HG02840 (cell line): ENCODE measurements at regions not wholly inside any gene's neighbourhood (a gene's known extent, or its start where the extent isn't known, plus 50 kb on each side); places are given as distances from the start of the nearest gene placed in this dataset.
"Not testable (repeated sequence)": the region's sequence is repeated elsewhere in the genome, so short reads cannot be mapped to it uniquely, and the experiment has no call there.

Source experiments
- ATAC-seq: cut with Tn5 transposase; IDR thresholded peaks from one replicate; pipeline ENCODE4 v1.9.1; 2021; ENCODE audit warnings: mild to moderate bottlenecking, moderate library complexity, moderate number of reproducible peaks; ENCODE audit not compliant: unreplicated experiment, low FRiP score

DNA sequence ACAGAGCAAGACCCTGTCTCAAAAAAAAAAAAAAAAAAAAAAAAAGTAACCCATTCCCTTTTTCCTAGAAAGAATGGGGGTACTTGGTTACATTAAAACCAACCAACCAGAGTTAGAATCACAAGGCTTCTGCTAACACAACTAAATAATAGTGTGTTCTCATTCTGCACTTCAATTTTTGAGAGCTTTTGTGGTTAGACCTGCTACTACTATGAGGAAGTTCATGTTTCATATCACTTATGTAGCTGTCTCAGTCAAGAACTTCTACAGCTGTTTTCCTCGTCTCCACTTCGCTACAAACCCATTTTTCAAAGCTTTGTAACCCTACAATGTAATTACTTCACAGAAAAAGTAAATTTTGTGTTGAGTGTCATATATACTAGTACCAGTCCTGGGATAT is 58.3 kb downstream of the PDHA2 start:
- ATAC-seq: no peak

DNA sequence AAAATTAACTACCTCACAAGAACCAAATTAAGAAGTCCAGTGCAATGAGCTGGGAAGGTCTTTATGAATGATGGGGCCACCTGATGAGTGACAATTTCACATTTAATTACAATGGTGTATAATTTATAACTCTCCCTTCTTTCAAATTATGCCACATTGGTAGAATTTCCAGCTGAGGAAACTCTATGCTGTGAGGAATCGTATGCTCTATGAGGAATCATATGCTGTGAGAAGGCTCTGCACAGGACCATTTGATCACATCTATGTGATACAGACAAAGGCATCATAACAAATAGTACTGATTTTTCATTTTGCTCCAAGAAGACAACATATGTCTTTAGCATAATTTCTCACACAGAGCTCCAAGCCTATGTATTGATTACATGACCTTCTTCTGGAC is 69.3 kb downstream of the PDHA2 start:
- ATAC-seq: no peak

DNA sequence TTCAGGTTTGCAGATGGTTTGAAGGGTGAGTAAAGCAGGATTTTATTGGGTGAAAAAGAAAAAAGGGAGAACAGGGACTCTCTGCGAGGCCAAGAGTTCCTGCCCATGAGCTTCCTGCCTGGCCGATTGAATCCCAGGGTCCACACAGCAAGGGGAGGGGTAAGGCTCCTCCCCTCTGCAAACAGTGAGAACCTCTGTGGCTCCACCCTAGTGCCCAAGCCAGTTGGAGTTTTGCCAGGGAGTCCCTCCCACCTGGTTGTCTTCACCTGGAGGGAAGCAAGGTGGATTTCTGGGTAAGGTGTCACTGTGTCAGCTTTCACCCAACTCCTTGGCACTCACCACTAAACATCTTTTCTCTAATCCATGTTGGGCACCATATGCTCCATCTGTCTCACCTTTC is 70.9 kb downstream of the PDHA2 start:
- no peak for ATAC-seq

DNA sequence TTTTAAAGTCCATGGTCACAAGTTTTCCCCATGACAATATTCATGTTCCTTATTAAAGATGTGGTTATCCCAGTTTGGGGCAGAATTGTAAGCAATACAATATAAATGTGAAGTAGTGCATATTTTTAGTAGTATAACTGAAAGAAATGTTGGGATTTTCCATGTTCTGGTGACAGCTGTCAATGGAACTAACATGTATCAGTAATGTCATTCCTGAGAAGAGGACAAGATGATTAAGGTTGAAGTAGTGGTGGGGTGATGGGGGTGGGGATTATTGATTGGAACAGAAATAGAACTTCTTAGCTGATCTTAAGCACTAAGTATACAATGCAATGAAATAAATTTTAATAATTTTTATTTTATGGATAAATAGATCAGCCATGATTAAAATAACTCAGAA is 81.6 kb downstream of the PDHA2 start:
- no peak for ATAC-seq

DNA sequence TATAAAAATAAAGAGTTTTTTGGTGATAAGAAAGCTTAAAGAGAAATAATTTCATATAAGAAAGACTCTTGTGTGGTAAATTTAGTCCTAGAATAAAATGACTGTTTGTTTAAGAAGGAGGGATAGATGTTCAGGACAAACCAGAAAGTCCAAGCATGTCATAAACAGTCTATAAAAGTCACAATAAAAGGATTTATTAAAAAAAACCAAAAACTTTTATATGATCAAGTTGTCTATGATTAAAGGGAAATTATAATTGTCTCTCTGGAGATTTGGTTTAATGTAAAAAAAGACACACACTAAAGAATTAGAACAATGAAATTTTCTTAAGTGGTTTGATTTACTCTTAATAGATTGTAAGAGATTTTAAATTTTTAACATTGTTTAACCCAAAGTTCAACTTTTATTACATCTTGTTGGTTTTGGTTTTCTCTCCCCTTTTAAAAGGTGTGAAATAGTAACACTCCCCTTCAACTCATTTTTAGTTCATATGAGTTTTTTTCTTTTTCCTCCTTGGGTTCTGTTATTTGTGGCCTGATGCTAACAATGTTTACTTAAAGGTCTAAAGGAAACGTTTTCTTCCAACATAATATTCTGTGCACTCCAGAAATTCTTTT is 89.7 kb downstream of the PDHA2 start:
- no peak for ATAC-seq

DNA sequence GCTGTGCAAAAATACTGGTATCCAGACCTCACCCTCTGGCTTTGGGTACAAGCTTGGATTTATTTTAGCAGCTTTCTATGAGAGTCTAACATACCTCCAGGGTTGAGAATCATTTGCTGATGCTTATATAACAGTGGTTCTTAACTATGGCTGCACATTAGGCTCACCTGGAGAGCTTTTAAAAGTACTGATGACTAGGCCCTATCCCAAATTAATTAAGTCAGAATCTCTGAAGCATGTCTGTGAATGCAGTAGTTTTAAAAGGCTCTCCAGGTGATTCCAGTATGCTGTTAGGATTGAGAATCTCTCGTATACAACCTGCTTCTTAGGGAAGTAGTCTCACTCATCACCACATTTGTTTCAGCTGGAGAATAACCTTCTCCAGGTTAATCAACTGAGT is 99.2 kb downstream of the PDHA2 start:
- no peak for ATAC-seq

DNA sequence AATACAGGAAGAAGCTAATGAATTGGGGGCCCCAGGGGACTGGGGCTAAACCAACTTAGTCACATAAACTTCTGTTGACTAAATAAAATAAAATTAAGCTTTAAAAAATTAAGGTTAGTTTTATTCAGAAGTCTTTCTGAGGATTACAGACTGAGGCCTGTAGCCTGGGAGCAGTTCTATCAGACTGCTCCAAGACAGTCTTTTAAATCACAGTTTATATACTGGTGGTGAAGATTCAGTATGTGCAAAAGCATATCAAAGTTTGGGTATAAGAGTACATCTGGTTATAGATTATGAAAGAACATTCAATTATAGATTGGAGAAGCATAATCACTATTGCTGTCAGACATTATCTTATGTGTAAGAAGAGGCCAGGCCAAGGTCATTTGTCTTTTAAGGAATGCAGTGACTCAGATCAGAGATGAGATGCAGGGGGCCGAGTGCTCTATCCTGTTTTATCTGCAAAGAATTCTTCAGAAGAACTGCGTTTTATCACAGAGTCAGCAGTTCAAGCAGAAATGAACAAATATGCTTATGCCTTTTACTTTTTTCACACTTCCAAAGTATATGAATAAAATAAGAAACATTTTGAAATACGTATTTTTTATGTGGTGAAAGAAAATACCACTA is 109.4 kb downstream of the PDHA2 start:
- ATAC-seq: no peak

DNA sequence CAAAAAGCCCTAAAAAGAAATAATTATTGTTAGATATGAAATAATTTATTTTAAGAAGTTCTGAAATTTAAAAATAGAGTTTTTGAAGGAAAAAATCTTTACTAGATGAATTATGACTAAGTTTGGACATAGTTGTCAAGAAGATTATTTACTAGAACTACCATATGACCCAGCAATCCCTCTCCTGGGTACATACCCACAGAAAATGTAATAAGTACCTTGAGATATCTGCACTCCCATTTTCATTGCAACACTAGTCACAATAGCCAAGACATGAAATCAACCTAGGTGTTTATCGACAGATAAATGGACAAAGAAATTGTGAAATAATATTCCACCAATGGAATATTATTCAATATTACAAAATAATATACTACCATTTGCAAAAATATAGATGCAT is 109.9 kb downstream of the PDHA2 start:
- ATAC-seq: no peak

DNA sequence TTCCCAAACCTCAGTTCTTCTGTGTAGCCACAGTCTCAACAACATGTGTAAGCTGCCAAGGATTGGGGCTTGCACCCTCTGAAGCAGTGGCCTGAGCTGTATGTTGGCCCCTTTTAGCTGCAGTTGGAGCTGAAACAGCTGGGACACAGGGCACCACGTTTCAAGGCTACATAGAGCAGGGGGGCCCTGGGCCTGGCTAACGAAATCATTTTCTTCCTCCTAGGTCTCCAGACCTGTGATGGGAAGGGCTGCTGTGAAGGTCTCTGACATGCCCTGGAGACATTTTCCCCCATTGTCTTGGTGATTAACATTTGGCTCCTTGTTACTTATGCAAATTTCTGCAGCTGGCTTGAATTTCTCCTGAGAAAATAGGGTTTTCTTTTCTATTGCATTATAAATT is 112.6 kb downstream of the PDHA2 start:
- ATAC-seq: not testable (repeated sequence)

DNA sequence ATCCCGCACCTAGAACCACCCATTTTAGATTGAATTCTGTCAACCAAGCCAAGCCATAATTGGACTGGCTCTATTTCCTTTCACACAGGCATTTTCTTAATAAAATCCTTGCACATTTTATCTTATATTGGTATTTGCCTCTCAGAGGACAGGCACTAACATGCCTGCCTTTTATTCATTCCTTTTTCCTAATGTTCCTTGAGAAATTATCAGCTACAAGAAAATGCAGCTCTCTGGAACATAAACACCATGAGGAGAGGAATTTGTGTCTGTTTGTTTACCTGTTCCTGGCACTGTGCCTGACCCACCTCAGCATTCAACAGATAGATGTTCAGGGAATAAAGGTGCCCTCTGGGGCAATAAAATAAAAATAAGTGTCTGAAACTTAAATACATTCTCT is 116.2 kb downstream of the PDHA2 start:
- no peak for ATAC-seq

DNA sequence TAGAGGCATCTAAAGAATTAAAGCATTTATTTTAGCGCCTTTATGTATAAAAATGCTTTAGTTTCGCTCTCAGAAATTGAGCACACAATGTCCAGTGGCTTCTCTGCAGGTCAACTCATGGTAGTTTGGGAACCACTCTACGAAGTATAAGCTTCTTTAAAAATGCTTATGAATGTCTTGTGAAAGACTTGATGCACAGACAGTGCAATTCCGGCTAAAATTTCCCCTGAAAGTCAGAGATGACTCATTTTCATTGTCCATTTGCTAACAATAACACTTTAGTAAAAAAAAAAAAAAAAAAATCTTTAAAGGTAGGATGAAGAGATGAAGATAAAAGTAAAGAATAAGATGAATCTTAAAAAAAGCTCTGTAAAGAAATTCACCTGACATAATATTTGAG is 117.2 kb downstream of the PDHA2 start:
- no peak for ATAC-seq

DNA sequence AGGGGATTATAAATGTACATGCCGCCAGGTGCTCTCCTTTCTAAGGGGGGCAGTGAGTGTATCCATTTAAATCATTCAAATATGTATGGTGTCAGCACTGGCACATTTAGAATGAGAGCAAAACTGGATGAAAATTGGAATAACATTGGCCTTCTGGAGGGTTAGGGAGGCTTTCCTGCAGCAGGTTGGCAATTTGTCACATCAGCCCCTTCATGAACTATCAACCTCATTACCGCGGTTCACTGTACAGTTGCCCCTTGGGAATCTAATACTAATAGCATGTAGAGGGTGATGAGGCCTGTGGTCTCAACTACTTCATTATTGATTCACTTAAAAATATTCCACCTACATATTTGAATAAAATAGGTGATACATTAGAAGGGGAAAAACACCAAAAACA is 117.9 kb downstream of the PDHA2 start:
- no peak for ATAC-seq

DNA sequence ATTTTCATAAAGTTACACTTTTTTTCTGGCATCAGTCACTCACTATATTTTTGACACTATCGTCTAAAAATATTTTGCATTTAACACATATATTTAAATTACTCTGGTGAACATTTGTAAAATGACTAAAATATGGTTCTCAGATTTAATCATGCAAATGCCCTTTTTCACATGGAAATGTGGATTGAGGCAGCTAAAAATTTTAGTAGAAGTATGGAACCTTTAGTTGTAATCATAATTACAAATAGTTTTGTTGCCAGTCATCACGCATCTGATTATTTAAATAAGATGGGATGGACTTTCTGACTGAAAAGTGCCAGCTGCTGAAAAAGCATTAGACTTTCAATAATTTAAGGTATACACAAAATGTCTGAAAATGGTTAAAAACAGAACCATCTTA is 119.3 kb downstream of the PDHA2 start:
- ATAC-seq: no peak

DNA sequence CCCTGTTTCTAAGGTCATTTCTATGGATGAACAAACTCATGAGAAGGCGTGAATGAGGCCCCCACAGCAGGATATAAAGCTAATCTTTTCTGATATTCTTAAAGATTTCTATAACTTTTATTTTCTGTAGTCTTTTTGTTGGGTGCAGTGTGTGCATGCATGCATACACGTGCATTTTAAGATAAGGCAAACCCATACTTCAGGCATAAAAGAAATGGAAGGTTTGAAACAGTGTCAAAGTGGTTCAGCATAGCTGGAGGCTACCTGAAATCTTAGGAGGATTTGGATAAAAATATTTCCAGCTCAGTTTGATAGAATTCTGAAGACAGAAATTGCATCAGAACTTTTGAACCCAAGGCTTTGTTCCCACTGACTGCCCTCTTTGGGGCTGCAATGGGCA is 119.7 kb downstream of the PDHA2 start:
- ATAC-seq: no peak

DNA sequence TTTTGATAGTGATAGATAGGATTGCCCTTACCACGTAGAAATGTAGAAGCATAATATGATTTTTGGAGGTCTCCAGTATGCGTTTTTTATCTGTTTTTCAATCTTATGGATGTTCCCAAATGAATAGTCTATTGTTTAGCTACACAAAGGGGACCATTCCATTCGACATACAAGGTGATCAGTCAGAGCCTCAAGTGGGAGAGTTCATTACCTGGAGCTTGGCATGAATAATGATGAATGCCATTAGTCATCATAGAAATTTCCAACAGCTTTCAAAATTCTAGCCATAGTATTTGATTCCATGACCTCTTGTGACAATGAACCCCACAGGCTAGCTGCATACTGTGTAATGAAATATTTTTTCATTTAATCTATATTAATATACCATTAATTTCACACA is 123.6 kb downstream of the PDHA2 start:
- ATAC-seq: no peak

DNA sequence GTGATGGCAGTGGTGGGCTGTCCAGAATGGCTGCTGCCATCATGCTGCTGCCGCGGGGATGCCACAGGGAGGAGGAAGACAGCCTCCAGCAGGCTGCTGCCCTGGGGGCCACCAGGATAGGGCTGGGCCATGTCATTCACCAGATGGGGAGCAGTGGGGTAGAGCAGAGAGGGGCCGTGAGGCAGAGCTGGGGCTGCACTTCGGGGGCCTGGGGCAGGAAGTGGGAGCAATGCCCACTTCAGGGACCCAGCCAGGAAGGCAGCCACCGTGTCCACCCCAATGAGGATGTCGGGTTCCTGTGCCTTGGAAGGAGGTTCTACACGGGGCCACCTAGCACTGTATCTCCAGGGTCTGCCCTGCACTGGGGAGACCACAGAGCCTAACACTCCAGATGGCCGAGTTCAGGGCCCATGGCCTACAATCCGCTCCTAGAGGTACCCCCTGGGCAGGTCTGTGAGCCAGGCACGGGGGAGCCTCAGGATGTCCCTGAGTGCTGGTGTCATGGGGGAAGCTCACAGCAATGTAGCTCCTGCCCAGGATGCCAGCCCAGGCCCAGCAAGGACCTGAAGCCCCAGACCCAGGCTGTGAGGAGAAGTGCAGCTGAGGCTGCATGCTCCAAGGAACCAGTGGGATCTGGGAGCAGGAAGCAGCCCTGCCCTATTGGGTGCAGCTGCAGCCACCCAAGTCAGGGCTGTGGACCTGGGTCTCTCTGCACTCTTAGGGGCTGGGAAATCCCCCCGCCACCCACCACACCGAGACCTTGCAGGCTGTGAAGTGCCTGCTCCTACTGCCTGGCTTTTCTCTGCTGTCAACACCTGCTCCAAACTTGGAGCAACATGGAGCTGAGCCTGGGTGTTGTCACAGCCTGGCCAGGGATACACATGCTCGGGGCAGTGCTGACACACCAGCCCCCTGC is 140.3 kb downstream of the PDHA2 start:
- no peak for ATAC-seq

DNA sequence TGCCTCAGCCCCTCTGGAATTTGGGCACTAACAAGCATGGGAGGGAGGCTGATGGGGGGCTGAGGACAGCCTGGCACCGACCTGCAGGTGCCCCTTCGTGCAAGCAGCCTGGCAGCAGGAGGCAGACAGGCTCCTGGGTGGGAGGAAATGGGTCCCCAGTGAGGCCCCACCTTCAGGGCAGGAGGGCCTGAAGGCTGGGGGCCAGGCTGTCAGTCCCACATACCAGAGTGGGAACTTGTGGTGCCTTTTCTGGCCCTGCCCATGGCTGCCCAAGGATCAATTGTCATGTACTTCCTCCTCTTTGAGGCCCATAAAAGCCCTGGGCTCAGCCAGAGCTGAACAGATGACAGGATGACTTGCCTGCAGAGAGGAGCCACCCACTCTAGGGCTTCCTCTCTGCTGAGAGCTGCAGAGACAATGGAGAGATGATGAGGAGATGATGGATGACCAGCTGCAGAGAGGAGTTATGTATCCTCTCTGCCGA is 141.0 kb downstream of the PDHA2 start:
- ATAC-seq: no peak

DNA sequence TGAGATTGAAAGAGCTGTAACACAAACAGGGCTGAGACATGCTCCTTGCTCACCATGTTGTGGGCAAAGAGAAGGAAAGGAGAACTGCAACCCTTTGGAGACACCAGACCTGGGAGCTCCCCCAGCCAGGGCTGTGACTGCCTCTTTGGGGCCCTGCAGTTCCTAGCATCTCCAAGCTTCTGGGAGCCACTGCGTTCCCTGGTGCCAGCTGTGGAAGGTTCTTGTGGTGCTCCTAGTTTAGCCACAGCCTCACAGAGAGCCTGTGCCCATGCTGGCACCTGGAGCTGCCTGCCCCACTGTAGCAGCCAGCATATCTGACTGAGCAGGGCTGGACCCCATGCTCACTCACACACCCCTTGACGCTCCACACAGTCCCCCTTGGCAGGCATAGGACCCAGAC is 141.7 kb downstream of the PDHA2 start:
- ATAC-seq: no peak

DNA sequence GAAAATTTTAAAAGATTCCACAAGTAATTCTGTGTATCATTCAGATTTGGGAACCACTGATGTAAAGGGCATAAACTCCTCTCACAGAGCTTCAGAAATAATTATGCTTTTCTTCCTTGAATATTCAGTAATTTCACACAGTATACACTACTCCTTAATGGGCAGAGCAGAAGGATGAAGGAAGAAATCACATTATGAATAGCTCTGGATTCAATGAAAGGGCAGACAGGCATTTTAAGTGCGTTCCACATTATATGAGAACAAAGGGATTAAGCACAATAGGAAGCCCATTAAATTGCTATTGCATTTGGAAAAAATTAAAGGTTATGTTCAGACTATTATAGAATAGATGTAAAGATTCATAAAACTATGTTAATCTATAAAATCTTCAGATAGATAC is 142.6 kb downstream of the PDHA2 start:
- no peak for ATAC-seq

DNA sequence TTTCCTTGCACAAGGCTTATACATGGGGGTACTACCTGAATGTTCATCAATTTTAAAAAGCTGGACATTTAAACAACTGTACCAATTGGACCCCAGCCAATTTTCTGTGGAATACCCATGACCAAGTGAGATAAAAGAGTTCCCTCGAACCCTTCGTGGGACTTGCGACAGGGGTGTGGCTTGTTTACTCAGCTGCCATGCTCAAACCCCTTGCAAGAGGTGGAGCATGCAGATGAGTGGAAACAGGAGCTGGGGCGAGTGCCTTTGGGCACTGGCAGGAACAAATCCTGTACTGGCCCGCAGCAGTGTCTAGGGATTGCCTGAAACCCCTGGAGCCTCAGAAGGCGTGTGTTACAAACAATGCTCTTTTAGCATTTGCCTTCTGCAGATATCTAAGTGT is 144.2 kb downstream of the PDHA2 start:
- no peak for ATAC-seq

DNA sequence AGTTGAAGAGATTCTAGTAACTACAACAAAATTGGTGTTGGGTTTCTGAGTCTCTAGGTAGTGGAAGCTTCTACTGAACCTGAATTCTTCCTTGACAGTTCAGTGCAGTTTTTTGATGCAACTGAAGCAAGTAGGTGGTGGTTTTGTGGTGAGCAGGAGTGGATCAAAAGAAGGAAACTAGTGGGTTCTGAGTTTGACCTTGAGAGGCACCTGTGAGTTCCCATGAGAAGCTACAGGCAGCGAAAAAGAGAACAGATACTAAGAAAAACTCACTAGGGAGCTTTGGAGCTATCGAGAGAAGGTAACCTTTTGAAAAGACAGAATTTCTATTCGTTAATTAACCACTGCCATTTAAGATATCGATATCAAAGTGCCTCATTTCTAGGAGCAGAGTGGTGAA is 145.2 kb downstream of the PDHA2 start:
- ATAC-seq: no peak
